ENCODE measurements at regions not wholly inside any gene's neighbourhood (a gene's known extent, or its start where the extent isn't known, plus 50 kb on each side); places are given as distances from the start of the nearest gene placed in this dataset.

- Histone ChIP-seq H2AFZ (ENCODE audit: low read depth, low read length) (no peak overlapping the region), H4K20me1 (replicated peaks; ENCODE audit: control insufficient read depth, extremely low read depth, insufficient read depth, low read length) (no peaks in the 10 kb centered on the region), H3K9ac (replicated peaks; ENCODE audit: extremely low read depth, insufficient read depth, low read length) (no peak overlapping the region), H3K27me3 (ENCODE audit: control insufficient read depth in 2 of 2, insufficient read depth in 2 of 2, low read length in 2 of 2) (no peaks in the 10 kb centered on the region), H3K4me3 (replicated peaks in 1 of 3; ENCODE audit: insufficient read depth in 1 of 3, low read depth in 1 of 3, low read length in 3 of 3) (no peak overlapping the region), H3K9me1 (replicated peaks; ENCODE audit: control insufficient read depth, extremely low read depth, insufficient read depth, low read length) (no peaks in the 10 kb centered on the region), H3K36me3 (ENCODE audit: control insufficient read depth in 2 of 2, extremely low read depth in 1 of 2, insufficient read depth in 2 of 2, low read length in 2 of 2) (no peaks in the 10 kb centered on the region), H3K79me2 (ENCODE audit: control insufficient read depth, insufficient read depth, low read length) (no peaks in the 10 kb centered on the region), H3K9me3 (replicated peaks; ENCODE audit: control insufficient read depth, insufficient read depth, low read length) (no peaks in the 10 kb centered on the region), H3K27ac (ENCODE audit: insufficient read depth, low read depth, low read length) (no peak overlapping the region), H3K4me2 (ENCODE audit: insufficient read depth, low read length) (no peak overlapping the region), H3K4me1 (ENCODE audit: control insufficient read depth, extremely low read depth, insufficient read depth, low read length) (no peaks in the 10 kb centered on the region)
- no peak for DNase-seq (ENCODE audit: low read depth, low spot score)
- TF ChIP-seq GATA2 (IDR thresholded peaks at IDR 0.05; ENCODE audit: insufficient read depth, insufficient read length, low read depth, low read length) (no peak), MYC (IDR thresholded peaks at IDR 0.05; ENCODE audit: low read depth, low read length) (no peak), FOS (IDR thresholded peaks at IDR 0.05; ENCODE audit: borderline replicate concordance, insufficient read depth, low read length) (no peak), POLR2A (IDR thresholded peaks at IDR 0.05; ENCODE audit: low read depth, low read length) (no peak), JUN (IDR thresholded peaks at IDR 0.05; ENCODE audit: borderline replicate concordance, insufficient read depth, insufficient read length, low read depth) (no peak), MAX (IDR thresholded peaks at IDR 0.05; ENCODE audit: insufficient read depth, insufficient read length) (no peak), POLR2AphosphoS5 (IDR thresholded peaks at IDR 0.05; ENCODE audit: insufficient read depth, low read depth, low read length) (no peak), EZH2 (IDR thresholded peaks at IDR 0.05; ENCODE audit: borderline replicate concordance, low read depth, low read length, severe bottlenecking) (no peak), CTCF (IDR thresholded peaks at IDR 0.05; ENCODE audit: extremely low read depth in 1 of 2, insufficient read depth in 1 of 2, low read depth in 1 of 2, low read length in 2 of 2) (no peak)
- BruUV-seq (replicated peaks): no TSS peak
- ChIA-PET POLR2A (no interaction called here), CTCF (no interaction called here)
- dilution Hi-C loops (cut with MboI; ENCODE audit: extremely low pct_ligation_motif_present, low sequenced_read_pairs): no loop called here
- FAIRE-seq: no peak
- intact Hi-C loops (cut with micrococcal nuclease): no loop called here
These were observed 148.9 kb upstream of the SP4 start for GRCh38 chr7:21278944-21279343.

All from endothelial cell of umbilical vein (primary cell).